ENCODE measurements at regions not wholly inside any gene's neighbourhood (a gene's known extent, or its start where the extent isn't known, plus 50 kb on each side); places are given as distances from the start of the nearest gene placed in this dataset.
"Not testable (repeated sequence)": the region's sequence is repeated elsewhere in the genome, so short reads cannot be mapped to it uniquely, and the experiment has no call there.

DNA sequence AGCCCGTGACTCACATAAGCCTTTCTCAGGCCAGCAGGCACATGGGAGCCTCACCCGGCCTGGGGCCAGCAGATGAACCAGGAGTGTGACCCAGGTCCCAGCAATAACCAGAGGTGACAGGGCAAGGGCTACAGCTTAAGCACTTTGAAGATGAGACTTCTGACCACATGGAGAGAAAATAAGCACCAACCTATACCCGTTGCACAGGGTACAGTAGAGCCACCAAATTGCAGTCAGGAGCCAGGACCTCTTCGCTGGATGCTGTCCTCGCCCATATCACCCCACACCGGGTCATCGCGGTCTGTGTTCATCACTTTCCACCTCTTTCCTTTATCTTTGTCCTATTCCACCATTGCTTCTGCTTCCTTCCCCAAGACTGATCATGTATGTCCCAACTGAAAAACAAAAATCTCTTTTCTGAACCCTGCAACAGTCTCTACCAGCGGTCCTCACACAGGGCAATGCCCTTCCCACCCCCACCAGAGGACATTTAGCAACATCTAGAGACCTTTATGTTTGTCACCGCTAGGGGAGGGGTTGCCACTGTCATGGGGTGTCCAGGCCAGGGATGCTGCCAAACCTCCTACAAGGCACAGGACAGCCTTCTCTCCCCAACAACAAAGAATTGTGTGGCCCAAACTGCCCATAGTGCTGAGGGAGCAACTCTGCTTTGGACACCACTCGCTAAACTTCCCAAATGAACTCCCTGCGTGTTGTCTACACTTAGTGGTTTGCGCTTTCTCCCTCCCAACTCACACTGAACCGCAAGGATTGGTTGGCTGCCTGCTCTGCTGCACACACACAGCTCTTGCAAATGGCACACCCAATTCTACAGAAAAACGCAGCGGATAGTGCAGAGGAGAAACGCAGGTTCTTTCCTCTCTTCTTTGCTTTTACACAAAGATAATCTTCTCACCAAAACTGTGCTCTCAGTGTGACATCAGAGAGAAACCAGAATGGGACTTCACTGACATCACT lies 219.4 kb upstream of the FRG1 start:
- H3K27me3 ChIP-seq; DNase-seq (ENCODE audit: extremely low spot score in 2 of 2); H3K4me3 ChIP-seq; H3K27ac ChIP-seq; intact Hi-C loops (cut with DNase I); H3K9me3 ChIP-seq; H3K4me1 ChIP-seq; H3K36me3 ChIP-seq: not testable (repeated sequence)

DNA sequence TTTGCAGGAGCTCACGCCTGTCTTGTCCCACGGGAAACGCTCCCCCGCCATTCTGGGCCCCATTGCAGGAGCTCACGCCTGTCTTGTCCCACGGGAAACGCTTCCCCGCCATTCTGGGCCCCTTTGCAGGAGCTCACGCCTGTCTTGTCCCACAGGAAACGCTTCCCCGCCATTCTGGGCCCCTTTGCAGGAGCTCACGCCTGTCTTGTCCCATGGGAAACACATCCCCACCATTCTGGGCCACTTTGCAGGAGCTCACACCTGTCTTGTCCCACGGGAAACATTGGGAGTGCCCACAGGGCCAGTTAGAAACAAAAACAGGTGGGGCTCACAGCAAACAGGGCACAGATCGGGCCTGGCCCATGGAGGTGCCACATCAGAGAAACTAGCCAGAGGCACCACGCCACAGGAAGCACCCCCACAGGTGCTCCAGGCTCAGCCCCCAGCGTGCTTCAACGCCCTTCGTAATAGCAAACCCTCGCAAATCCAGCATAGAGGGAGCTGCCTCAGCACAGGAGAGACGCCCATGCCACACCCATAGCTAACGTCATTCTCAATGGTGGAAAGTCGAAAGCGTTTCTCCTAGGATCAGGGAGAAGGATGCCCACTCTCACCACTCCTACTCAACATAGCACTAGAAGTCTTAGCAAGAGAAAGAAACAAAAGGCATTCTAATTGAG lies 218.2 kb upstream of the FRG1 start:
- H3K4me3 ChIP-seq; DNase-seq (ENCODE audit: extremely low spot score in 2 of 2); H3K27me3 ChIP-seq; H3K9me3 ChIP-seq; H3K4me1 ChIP-seq; intact Hi-C loops (cut with DNase I); H3K27ac ChIP-seq; H3K36me3 ChIP-seq: not testable (repeated sequence)

GRCh38 chr4:189727982-189728638 lies 212.6 kb upstream of the FRG1 start:
- H3K27ac ChIP-seq; H3K4me1 ChIP-seq; H3K36me3 ChIP-seq; intact Hi-C loops (cut with DNase I); H3K9me3 ChIP-seq; H3K4me3 ChIP-seq; DNase-seq (ENCODE audit: extremely low spot score in 2 of 2); H3K27me3 ChIP-seq: not testable (repeated sequence)

DNA sequence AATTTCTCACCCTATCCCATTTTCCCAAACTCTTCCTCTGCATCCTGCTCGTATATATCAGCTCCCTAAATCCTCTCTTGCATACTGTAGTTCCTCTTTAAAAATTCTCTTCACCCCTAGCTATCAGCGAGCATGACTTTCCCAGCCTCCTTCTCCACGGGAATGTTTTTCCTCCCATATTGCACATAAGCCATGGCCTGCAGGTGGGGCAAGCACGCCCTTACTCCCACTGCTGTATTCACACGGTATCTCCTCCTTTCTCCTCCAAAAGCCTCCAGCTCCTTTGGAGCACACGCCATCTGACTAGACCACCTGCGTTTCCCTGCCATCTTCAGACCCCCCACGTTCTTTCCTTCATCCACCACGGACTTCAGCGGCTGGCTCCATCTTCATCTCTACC lies 208.7 kb upstream of the FRG1 start:
- intact Hi-C loops (cut with DNase I); H3K27ac ChIP-seq; H3K9me3 ChIP-seq; H3K4me3 ChIP-seq; H3K4me1 ChIP-seq; H3K27me3 ChIP-seq; H3K36me3 ChIP-seq; DNase-seq (ENCODE audit: extremely low spot score in 2 of 2): not testable (repeated sequence)

- H3K4me3 ChIP-seq; H3K27me3 ChIP-seq; DNase-seq (ENCODE audit: extremely low spot score in 2 of 2); H3K27ac ChIP-seq; H3K36me3 ChIP-seq; H3K4me1 ChIP-seq; H3K9me3 ChIP-seq; intact Hi-C loops (cut with DNase I): not testable (repeated sequence)
Measured at GRCh38 chr4:189733507-189733906, 207.2 kb upstream of the FRG1 start.

DNA sequence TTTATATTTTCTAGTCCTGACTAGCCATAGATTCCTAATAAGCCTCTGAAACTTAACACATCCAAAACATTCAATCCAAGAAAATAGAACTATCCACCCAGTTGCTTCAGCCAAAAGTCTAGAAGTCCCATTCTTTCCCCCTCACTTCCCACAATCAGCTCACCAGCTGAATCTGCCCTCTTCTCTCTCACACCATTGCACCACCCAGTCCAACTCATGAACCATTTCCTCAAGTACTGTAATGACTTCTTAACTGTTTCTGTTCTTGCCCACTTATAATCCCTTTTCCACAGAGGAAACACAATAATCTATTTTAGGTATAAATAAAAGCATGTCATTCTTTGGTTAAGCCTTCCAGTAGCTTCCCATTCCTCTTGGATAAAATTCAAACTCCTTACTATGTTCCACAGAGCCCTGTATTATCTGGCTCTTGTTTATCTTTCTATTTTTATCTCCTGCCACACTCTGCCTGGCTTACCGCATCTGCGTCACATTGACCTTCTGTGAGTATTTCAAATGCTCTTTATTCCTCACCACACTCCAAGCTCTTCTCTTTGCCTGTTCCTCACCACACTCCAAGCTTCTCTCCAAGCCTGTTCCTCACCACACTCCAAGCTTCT lies 205.9 kb upstream of the FRG1 start:
- H3K4me3 ChIP-seq; H3K9me3 ChIP-seq; H3K27ac ChIP-seq; DNase-seq (ENCODE audit: extremely low spot score in 2 of 2); H3K4me1 ChIP-seq; intact Hi-C loops (cut with DNase I); H3K27me3 ChIP-seq; H3K36me3 ChIP-seq: not testable (repeated sequence)

GRCh38 chr4:189736656-189737055 lies 204.0 kb upstream of the FRG1 start:
- H3K4me1 ChIP-seq; H3K4me3 ChIP-seq; DNase-seq (ENCODE audit: extremely low spot score in 2 of 2); intact Hi-C loops (cut with DNase I); H3K27me3 ChIP-seq; H3K9me3 ChIP-seq; H3K27ac ChIP-seq; H3K36me3 ChIP-seq: not testable (repeated sequence)

DNA sequence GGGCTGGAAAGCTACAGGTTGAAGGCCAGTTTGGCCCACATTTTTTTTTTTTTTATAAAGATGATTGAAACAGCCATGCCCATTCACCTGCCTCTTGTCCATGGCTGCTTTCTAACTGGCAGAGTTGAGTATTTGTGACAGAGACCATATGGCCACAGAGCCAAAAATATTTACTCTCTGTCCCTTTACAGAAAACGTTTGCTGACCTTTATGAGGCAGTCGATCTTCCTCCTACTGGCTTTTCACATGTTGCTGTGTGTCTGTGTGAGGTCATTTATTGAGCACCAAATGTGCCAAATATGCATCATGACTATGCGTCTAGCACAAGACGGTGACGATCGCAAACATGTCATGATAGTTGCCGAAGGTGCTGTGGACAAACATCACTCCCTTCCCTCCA lies 200.6 kb upstream of the FRG1 start:
- H3K4me1 ChIP-seq; intact Hi-C loops (cut with DNase I); H3K27ac ChIP-seq; DNase-seq (ENCODE audit: extremely low spot score in 2 of 2); H3K27me3 ChIP-seq; H3K36me3 ChIP-seq; H3K9me3 ChIP-seq; H3K4me3 ChIP-seq: not testable (repeated sequence)

DNA sequence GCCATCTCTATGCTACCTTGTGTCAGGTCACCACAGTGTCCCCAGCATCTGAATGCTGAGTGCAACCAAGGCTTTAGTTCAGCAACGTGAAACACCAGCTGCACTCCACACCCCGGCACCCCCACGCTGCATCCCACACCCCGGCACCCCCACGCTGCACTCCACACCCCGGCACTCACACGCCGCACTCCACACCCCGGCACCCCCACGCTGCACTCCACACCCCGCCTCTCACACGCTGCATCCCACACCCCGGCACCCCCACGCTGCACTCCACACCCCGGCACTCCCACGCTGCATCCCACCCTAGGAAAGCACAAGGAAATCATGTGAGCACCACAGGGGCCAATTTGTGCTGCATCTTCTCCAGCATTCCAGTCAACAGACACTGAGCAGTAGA lies 199.8 kb upstream of the FRG1 start:
- Histone ChIP-seq H3K9me3 (no peaks in the 10 kb centered on the region), H3K4me1 (no peaks in the 10 kb centered on the region), H3K4me3 (no peak overlapping the region), H3K27me3 (no peaks in the 10 kb centered on the region), H3K36me3 (no peaks in the 10 kb centered on the region), H3K27ac (no peak overlapping the region)
- intact Hi-C loops (cut with DNase I) = no loop called here
- DNase-seq (ENCODE audit: extremely low spot score in 2 of 2) = no peak
- TF ChIP-seq CTCF (IDR thresholded peaks at IDR 0.05) (no peak), POLR2AphosphoS5 (IDR thresholded peaks at IDR 0.05; ENCODE audit: insufficient read depth in 1 of 2, low read depth in 1 of 2) (no peak), POLR2A (IDR thresholded peaks at IDR 0.05) (no peak)

GRCh38 chr4:189753092-189753491 lies 187.6 kb upstream of the FRG1 start:
- intact Hi-C loops (cut with DNase I); H3K4me3 ChIP-seq; H3K27ac ChIP-seq; H3K9me3 ChIP-seq; DNase-seq (ENCODE audit: extremely low spot score in 2 of 2); H3K4me1 ChIP-seq; H3K27me3 ChIP-seq; H3K36me3 ChIP-seq: not testable (repeated sequence)
